Caki2 (cell line): ENCODE measurements at regions not wholly inside any gene's neighbourhood (a gene's known extent, or its start where the extent isn't known, plus 50 kb on each side); places are given as distances from the start of the nearest gene placed in this dataset.
"Not testable (repeated sequence)": the region's sequence is repeated elsewhere in the genome, so short reads cannot be mapped to it uniquely, and the experiment has no call there.

Experiments
- DNase-seq: peaks from one replicate; pipeline ENCODE4 v3.0.0-alpha.2; 2015; ENCODE audit warnings: low read depth
- in situ Hi-C: cut with HindIII; loops from 2 replicates; pipeline ENCODE4 v1.10.0; 2016; ENCODE audit warnings: low sequenced_read_pairs, low pct_unique_long_range_greater_than_20kb, mixed read lengths

DNA sequence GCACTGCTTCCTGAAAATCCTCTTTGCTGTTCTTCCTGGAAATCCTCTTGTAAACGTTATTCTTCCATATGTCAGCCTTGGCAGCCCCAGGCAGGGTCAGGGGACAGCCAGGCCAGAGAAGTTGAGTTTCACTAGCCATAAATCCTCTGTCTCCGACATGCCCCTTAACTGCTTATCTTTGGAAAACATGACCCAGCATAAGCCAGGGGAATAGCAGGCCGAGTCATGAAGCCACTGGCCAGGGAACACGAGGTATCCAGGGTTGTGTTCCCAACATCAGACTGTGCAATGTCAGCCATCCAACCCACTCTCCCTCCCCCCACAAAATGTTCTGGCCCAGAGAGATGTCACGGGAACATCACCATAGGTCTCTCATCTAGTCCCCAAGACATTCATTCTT is 453.9 kb downstream of the MED13L start:
- DNase-seq: no peak
- in situ Hi-C loops: no loop called here

DNA sequence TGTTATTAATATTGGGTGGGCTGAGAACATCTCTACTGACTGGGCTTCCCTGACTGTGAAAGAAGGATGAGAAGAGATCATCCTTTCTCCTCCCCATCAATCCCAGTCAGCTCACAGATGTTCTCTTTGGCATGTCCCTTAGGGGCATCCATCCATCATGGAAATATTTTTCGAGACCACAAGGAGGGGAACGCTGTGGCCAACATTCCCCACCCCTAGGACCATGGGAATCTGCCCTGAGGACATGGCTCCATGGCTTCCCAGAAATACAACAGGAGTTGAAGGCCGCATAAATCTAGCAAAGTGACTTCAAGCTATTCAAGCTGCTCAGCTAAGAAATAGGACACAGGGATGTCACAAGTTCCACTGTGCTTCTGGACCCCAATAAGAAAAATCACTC is 456.8 kb downstream of the MED13L start:
- no peak for DNase-seq
- in situ Hi-C loops: no loop called here

DNA sequence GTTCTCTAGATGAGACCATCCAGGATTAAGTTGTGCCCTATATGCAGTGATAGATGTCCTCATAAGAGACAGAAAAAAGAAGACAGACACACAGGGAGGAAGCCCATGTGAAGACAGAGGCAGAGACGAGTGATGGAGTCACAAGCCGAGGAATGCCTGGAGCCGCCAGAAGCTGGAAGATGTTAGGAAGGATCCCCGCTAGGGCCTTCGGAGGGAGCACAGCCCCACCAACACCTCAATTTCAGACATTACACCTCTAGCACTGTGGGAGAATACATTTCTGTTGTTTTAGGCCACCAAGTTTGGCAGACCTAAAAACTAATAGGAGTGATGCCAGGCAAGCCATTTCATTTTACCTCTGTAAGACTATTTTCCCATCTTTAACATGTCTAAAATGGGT is 458.5 kb downstream of the MED13L start:
- in situ Hi-C loops: no loop called here

DNA sequence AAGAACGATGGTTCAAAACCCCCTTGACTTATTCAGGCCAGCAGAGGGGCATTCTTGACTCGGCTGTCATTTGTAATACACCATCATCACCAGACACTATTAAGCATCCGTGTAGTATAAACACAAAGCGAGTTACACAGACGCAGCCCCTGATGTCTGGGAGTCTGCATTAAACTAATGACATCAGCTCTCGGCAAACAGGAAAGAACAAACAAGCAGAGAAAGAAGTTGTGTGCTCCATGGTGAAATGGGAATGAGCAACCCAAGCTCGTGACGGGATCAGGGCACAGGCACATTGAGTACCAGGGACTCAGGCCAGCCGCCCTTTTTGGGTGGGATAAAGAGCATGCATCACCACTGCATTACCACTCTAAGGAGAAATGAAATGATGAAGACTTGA is 460.1 kb downstream of the MED13L start:
- in situ Hi-C loops: no loop called here
- no peak for DNase-seq

More for the DNA sequence above, 458.5 kb downstream of the MED13L start:
- no peak for DNase-seq

DNA sequence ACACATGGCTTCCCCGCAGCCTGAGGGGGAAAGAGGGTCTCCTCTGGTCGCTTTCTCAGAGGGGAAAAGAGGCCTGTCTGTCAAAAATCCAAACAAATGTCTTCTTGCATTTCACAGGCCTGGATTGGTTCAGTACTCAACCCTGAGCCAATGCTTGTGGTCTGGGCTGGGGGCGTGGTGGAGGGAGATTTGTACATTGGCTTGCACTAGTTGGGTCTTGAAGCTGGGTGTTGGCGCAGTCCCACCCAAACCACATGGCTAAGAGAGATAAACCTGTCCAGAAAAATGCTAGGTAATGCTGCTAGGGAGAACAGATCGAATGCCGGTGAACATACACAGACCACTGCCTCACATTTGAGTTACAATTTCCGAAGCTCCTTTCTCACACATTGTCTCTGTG is 461.6 kb downstream of the MED13L start:
- in situ Hi-C loops: no loop called here
- DNase-seq: no peak

DNA sequence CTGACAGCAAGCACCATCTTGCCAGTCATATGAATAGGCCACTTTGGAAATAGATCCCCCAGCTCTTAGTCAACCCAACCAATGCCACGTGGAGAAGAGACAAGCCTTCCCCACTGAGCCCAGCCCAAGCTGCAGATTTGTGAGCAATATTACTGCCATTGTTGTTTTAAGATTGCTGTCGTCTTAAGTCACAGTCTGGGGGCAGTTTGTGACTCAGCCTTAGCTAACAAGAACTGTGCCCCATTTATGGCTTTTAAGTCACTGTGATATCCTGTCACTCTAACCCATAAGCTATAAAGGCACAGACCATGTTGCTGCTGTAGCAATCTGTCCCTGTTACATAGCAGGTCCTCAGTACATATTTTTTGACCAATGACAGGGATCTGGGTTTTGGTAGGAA is 464.2 kb downstream of the MED13L start:
- DNase-seq: no peak
- in situ Hi-C loops: no loop called here

DNA sequence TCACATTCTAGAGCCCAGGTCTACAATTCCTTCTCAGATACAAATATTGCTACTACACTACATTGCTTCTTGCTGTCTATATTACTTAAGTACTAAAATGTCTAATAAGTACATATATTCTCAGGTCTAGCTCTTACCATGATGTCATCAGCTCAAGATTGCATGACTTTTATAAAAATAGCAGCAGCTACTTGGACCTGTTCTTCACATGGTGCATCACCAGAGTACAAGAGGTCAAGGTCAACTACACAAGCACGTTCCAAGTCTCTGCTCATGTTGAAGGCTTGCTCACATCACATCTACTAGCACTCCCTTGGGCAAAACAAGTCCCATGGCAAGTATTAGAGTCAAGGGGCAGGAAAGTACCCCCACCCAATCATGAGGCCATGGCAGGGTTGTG is 465.6 kb downstream of the MED13L start:
- no peak for DNase-seq
- in situ Hi-C loops: no loop called here

DNA sequence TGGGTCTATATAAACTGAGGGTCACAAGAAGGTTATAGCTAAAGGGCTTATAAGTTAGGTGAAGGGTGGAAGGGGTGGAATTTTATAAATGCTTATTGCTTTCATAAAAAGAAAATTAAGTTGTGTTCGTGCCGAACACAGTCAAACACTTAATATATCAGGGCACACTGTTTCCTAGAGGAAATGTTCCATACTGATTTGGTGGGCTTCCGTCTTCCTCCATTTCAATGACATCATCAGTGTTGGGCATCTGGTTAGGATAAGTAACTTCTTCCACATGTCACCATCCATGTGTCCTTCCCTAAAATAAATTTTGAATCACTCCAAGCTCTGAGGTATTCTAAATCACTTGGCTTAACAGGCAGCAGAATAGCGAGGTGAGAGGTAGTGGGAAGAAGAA is 466.4 kb downstream of the MED13L start:
- no peak for DNase-seq
- in situ Hi-C loops: no loop called here

DNA sequence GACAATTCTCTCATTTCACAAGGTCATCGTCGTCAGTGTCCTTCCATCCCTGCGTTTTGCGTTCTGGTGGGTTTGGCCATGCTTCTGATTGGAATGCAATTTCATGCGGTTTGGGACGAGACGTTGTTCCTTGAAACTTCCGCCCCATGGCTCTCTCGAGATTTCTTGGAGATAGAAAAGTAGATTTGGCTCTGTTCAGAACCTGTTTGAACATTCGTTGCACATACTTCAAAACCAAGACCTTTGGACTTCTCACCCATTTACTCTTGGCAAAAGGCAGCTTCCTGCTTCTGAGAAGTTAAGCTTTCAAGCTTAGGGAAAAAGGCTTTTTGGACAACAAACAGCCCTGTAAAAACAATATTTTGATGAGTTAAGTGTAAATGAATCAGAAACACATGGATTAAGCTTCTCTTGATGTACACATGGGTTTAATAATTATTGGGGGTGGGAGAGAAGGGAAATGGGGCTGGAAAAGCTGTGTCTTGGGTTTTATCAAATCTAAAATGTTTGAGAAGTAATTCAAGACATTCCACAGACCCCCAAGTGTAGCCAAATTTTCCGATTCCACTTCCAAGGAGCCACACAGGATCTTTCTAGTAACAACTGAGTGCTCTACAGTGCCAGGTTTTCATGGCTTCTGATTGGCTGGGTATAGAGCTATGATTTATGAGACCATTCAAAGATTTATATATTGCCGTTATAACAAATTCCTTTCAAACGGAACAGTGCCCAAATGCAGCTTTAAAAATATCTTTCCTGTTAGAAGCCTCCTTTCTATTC is 467.2 kb downstream of the MED13L start:
- in situ Hi-C loops: no loop called here
- no peak for DNase-seq

DNA sequence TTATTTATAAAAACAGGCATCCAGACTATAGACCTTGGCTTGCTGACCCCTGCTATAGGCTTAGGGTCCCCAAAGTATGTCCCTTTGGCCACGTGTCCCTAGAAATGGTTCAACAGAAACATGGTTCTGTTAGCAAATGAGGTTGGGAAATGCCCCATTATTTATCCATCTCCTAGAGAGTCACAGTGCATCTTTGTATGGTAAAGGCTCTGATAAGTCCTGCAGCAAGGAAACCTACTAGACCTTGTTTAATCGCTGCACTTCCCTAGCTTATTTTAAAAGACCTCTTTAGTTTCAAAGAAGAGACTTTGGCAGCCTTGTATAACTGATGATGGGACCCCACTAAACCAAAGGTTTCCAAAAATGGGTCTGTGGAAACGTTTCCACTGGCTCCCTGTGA is 471.5 kb downstream of the MED13L start:
- no peak for DNase-seq
- in situ Hi-C loops: no loop called here

DNA sequence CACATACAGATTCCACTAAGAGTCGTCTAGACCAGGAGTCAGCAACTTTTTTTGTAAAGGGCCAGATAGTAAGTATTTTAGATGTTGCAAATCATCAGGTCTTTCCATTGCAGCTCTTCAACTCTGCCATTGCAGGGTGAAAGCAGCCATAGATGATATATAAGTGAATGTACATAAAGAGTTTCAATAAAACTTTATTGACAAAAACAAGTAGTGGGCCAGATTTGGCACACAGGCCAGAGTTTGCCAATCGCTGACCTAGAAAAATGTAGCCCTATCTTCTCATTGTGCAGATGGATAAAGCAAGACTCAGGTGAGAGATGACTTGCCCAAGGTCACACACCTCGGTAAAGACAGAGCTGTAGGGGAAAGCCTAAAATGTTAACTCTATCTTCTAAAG is 474.7 kb downstream of the MED13L start:
- no peak for DNase-seq
- in situ Hi-C loops: no loop called here

DNA sequence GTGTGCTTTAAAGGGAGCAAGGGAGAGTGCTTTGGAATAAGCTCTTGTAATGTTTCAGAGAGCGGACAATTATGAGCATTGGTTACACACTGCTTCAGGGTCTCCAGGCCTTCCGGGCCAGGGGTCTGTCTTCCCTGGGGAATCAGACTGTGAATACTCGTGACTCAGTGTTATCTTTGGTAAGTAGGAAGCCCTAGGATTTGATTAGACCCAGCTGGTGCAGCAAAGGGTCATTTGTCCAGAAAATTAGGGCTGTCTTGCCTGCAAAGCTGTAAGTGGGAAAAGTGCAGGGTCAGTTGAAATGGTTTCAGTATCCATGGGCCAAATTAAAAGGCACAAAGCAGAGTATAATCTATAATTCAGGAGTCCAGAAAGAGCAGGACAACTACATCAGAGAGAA is 475.6 kb downstream of the MED13L start:
- in situ Hi-C loops: no loop called here
- DNase-seq: no peak

DNA sequence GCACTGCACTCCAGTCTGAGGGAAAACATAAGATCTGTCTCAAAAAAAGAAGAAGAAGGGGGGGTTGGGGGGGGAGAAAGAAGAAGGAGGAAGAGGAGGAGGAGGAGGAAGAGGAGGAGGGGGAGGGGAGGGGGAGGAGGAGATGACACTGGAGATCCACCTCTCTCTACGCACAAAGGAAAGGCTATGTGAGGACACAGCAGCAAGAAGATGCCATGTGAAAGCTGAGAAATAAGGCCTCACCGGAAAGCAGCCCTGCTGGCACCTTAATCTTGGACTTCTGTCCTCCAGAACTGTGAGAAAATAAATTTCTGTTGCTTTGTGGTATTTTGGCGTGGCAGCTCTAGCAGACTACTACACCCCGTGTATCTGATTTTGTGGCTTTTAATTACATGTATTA is 477.9 kb downstream of the MED13L start:
- no peak for DNase-seq
- in situ Hi-C loops: no loop called here

DNA sequence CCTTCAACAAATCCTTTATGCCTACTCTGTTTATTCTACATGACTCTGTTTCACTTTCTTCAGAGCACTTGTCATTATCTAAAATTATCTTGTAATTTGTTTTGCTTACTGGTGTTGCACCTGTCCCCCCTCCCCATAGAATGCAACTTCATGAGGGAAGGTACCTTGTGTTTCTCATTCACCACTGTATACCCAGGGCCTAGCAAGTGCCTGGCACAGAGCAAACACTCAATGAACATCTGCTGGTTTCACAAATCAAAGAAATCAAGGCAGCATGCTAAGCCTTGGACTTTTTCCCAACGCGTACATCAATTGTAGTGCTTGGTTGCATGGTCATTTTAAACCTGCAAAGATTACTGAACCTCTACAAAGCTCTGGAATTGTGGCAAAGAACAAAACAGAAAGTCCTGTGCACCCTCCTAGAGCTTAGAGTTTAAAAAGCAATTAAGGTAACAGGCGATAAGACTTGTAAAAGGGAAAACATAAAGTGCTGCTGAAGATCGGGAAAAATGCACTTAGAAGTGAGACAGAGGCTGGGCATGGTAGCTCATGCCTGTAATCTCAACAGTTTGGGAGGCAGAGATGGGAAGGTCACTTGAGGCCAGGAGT is 479.1 kb downstream of the MED13L start:
- no peak for DNase-seq

DNA sequence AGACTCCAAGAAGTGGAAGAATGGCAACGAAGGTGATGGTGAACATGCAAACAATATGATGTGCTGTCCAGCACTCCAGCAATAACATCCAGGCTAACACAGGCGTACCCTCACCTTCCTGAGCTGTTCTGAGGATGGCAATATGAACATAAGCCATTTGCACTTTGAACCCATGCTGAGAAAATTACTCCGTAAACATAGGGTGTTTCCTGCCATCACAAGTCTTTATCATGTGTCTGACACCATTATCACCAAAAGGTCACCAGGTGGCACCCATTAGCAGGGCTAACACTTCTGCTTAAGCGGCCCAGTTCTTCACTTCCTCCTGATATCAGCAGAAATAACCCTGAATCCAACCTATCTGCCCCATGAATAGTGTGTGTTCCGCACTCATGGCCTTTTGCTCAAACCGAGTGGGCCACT is 482.8 kb downstream of the MED13L start:
- DNase-seq: no peak
- in situ Hi-C loops: no loop called here

More for the DNA sequence above, 479.1 kb downstream of the MED13L start:
- in situ Hi-C loops: no loop called here

DNA sequence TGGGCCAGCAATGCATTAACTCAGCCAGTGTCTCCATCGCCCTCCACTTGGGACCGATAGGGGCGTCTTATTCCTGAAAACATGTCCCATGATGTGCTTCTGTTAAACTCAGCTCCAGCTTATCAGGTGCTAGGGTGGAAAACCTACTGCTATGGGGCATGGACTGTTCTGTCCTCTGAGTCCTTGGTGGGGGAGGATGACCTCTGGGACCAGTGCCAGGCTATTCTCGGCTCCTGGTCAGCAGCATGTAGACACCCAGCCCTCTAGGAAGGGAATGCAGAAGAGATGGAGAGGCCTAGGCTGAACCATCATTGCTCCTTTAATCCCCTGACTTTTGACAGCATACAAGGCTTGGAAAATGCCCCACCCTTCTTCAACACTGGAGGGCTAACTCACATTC is 486.2 kb downstream of the MED13L start:
- DNase-seq: no peak
- in situ Hi-C loops: no loop called here

DNA sequence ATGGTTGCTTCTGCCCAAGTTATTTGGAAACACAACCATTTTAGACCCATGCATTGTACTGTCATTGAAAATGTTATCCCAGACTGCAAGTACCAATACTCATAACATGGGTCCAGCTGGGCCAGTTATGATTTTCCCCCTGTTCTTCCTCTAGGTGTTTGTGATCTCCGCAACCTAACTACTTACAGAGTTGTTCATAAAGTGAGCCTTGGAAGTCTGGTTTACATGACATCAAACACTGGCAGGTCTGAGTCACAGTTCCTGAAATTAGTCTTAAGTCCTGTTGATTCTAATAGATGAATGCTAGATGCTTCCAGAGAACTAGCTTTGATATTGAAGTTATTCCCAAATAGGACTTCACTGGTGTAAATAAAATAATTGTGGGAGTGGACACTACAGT is 487.0 kb downstream of the MED13L start:
- DNase-seq: no peak
- in situ Hi-C loops: no loop called here

DNA sequence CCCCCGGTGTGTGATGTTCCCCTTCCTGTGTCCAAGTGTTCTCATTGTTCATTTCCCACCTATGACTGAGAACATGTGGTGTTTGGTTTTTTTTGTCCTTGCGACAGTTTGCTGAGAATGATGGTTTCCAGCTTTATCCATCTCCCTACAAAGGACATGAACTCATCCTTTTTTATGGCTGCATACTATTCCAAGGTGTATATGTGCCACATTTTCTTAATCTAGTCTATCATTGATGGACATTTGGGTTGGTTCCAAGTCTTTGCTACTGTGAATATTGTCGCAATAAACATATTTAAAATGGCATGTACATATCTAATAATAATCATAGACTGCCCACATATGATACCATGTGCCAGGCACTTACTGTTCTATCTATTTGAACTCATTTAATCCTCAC is 491.0 kb downstream of the MED13L start:
- in situ Hi-C loops, DNase-seq: not testable (repeated sequence)

DNA sequence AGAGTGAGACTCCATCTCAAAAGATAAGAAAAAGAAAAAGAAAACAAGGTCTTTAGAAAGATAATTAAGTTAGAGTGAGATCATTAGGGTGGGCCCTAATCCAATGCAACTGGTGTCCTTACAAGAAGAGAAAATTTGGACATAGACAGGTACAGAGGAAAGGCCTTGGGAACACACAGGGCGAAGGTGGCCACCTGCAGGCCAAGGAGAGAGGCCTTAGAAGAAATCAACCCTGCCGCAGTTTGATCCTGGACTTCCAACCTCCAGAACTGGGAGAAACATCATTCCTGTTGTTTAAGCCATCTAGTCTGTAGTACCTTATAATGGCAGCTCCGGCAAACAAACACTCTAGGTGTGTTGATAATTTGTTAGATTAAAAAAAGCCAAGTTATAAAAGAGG is 491.9 kb downstream of the MED13L start:
- DNase-seq: no peak
- in situ Hi-C loops: no loop called here

DNA sequence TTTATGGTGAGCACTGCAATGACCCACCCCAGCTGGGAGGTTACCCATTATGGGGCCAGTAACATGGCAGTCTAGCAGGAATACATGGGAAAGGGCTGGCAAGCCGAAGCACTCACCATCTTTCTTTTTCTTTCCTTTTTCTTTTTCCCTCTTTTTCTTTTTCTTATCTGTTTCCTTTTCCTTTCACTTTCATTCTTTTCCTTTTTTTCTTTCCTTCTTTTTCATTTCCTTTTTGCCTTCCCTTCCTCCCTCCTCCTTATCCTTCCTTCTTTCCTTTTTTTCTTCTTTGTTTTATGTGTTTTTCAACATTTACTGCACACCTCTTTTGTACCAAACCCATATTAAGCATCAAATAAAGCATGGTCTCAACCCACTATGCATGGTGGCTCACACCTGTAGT is 501.1 kb downstream of the MED13L start:
- in situ Hi-C loops: no loop called here
- DNase-seq: no peak
